Right cardiac atrium (tissue), 5 donors: ENCODE measurements at regions not wholly inside any gene's neighbourhood (a gene's known extent, or its start where the extent isn't known, plus 50 kb on each side); places are given as distances from the start of the nearest gene placed in this dataset.

Experiments used
- ATAC-seq, 2 donors: fragments of 200-7000 bp; cut with Tn5 transposase; one replicate each; pipeline versions ENCODE4 v1.8.0 to v1.9.1; 2020; ENCODE audit warnings: moderate library complexity in 2 of 2, mild to moderate bottlenecking in 1 of 2
- DNase-seq, 3 donors: peaks; one replicate each; pipeline ENCODE4 v3.0.0-alpha.2; 2020
- H3K27ac ChIP-seq: one replicate; pipeline ENCODE4 v1.5.1; 2013; ENCODE audit warnings: mild to moderate bottlenecking, low read length, control low read depth, moderate library complexity
- H3K27me3 ChIP-seq: one replicate; pipeline ENCODE4 v1.6.1; 2013; ENCODE audit not compliant: control insufficient read depth, insufficient read depth
- H3K4me1 ChIP-seq: one replicate; pipeline ENCODE4 v1.6.1; 2013; ENCODE audit warnings: low read length; ENCODE audit not compliant: control insufficient read depth, insufficient read depth
- H3K4me3 ChIP-seq: one replicate; pipeline ENCODE4 v1.5.1; 2013; ENCODE audit warnings: low read length, control low read depth
- H3K9me3 ChIP-seq: one replicate; pipeline ENCODE4 v1.6.1; 2013; ENCODE audit warnings: low read length; ENCODE audit not compliant: control insufficient read depth
- WGBS: extraction: QIAGEN DNeasy Blood & Tissue Kit; methylation state at CpG from one replicate; pipeline ENCODE4 v1.1.7; 2013; 5-methylcytosine and 5-hydroxymethylcytosine counted together
- intact Hi-C, 4 donors: fragments of 100-400 bp; cut with DNase I; formaldehyde crosslinking; loops; one replicate each; pipeline versions ENCODE4 v1.11.0 to v1.14.0; 2022 to 2023
- donor health status: healthy with polysubstance abuse.
- donor health status: DM: no; HTN: yes; CAD: no.
- donor health status: DM: no; HTN: no; CAD: no.
- donor health status: DM: no; HTN: yes; CAD: no; lungs with severe emphysema.
- donor health status: DM: yes; HTN: yes; CAD: no.

GRCh38 chr9:27711241-27711640, 138.0 kb upstream of the C9orf72 start:
- no peak for DNase-seq
- Histone ChIP-seq H3K27me3 (no peaks in the 10 kb centered on the region), H3K4me1 (no peaks in the 10 kb centered on the region), H3K4me3 (no peak overlapping the region), H3K9me3 (no peaks in the 10 kb centered on the region), H3K27ac (no peak overlapping the region)
- intact Hi-C loops = no loop called here
- 85% methylated on average over 2 of the region's 2 CpGs for WGBS
- no peak for ATAC-seq

GRCh38 chr9:27712806-27713205, 139.5 kb upstream of the C9orf72 start:
- Histone ChIP-seq H3K27me3 (no peaks in the 10 kb centered on the region), H3K27ac (no peak overlapping the region), H3K4me3 (no peak overlapping the region), H3K4me1 (no peaks in the 10 kb centered on the region), H3K9me3 (no peaks in the 10 kb centered on the region)
- no peak for ATAC-seq
- WGBS = 44% methylated on average over 7 of the region's 7 CpGs
- DNase-seq = no peak
- intact Hi-C loops = no loop called here

GRCh38 chr9:27714388-27714787, 141.1 kb upstream of the C9orf72 start:
- Histone ChIP-seq H3K27me3 (no peaks in the 10 kb centered on the region), H3K4me1 (no peaks in the 10 kb centered on the region), H3K4me3 (no peak overlapping the region), H3K27ac (no peak overlapping the region), H3K9me3 (no peaks in the 10 kb centered on the region)
- ATAC-seq = no peak
- intact Hi-C loops = no loop called here
- no peak for DNase-seq
- WGBS = 60% methylated on average over 1 of the region's 1 CpG

GRCh38 chr9:27715651-27716050, 142.4 kb upstream of the C9orf72 start:
- Histone ChIP-seq H3K27me3 (no peaks in the 10 kb centered on the region), H3K4me1 (no peaks in the 10 kb centered on the region), H3K27ac (no peak overlapping the region), H3K9me3 (no peaks in the 10 kb centered on the region), H3K4me3 (no peak overlapping the region)
- ATAC-seq (no peak), DNase-seq (no peak)
- intact Hi-C loops = no loop called here
- 57% methylated on average over 2 of the region's 2 CpGs for WGBS

GRCh38 chr9:27717991-27718390, 144.7 kb upstream of the C9orf72 start:
- H3K27me3 ChIP-seq = no peaks in the 10 kb centered on the region
- 63% methylated on average over 2 of the region's 2 CpGs for WGBS
- no peak for ATAC-seq

GRCh38 chr9:27719711-27720110, 146.4 kb upstream of the C9orf72 start:
- Histone ChIP-seq H3K27me3 (no peaks in the 10 kb centered on the region), H3K27ac (no peak overlapping the region), H3K9me3 (no peaks in the 10 kb centered on the region), H3K4me3 (no peak overlapping the region), H3K4me1 (no peaks in the 10 kb centered on the region)
- ATAC-seq (no peak), DNase-seq (no peak)
- intact Hi-C loops = no loop called here
- 84% methylated on average over 2 of the region's 2 CpGs for WGBS

More at GRCh38 chr9:27717991-27718390, 144.7 kb upstream of the C9orf72 start:
- intact Hi-C loops = no loop called here
- no peak overlapping the region for H3K27ac ChIP-seq
- DNase-seq = no peak
- H3K4me3 ChIP-seq = no peak overlapping the region
- H3K4me1 ChIP-seq = no peaks in the 10 kb centered on the region
- no peaks in the 10 kb centered on the region for H3K9me3 ChIP-seq

- H3K27me3 ChIP-seq = no peaks in the 10 kb centered on the region
- no peaks in the 10 kb centered on the region for H3K9me3 ChIP-seq
- DNase-seq (no peak), ATAC-seq (no peak)
- no peak overlapping the region for H3K27ac ChIP-seq
- no peaks in the 10 kb centered on the region for H3K4me1 ChIP-seq
- intact Hi-C loops = no loop called here
- H3K4me3 ChIP-seq = no peak overlapping the region
Observed at GRCh38 chr9:27722866-27723265, 149.6 kb upstream of the C9orf72 start.

GRCh38 chr9:27726244-27727081, 153.2 kb upstream of the C9orf72 start:
- Histone ChIP-seq H3K27me3 (no peaks in the 10 kb centered on the region), H3K9me3 (no peaks in the 10 kb centered on the region), H3K27ac (no peak overlapping the region), H3K4me3 (no peak overlapping the region), H3K4me1 (no peaks in the 10 kb centered on the region)
- ATAC-seq (peak; percentile 64 to 68), DNase-seq (peak; percentile 42 to 62 (median 56))
- intact Hi-C loops = loop anchor here in 2 of 4 donors (5.0 kb wide), 2 partner anchors 341 to 346 kb away; no protein-coding TSS in a partner anchor
- WGBS = 3% methylated on average over 4 of the region's 4 CpGs

- Histone ChIP-seq H3K27me3 (no peaks in the 10 kb centered on the region), H3K4me3 (no peak overlapping the region), H3K9me3 (no peaks in the 10 kb centered on the region), H3K4me1 (no peaks in the 10 kb centered on the region), H3K27ac (no peak overlapping the region)
- WGBS = 95% methylated on average over 1 of the region's 1 CpG
- intact Hi-C loops = no loop called here
- ATAC-seq (no peak), DNase-seq (no peak)
Observed at GRCh38 chr9:27732494-27732893, 159.2 kb upstream of the C9orf72 start.

GRCh38 chr9:27743490-27743889, 170.2 kb upstream of the C9orf72 start:
- 69% methylated on average over 1 of the region's 1 CpG for WGBS
- no peaks in the 10 kb centered on the region for H3K9me3 ChIP-seq
- DNase-seq (no peak), ATAC-seq (no peak)
- no peak overlapping the region for H3K4me3 ChIP-seq
- intact Hi-C loops = no loop called here
- H3K27ac ChIP-seq = no peak overlapping the region
- H3K4me1 ChIP-seq = no peaks in the 10 kb centered on the region
- peaks cover 2% of the 10 kb centered on the region for H3K27me3 ChIP-seq

GRCh38 chr9:27747450-27747849, 174.2 kb upstream of the C9orf72 start:
- no peaks in the 10 kb centered on the region for H3K9me3 ChIP-seq
- WGBS = 27% methylated on average over 1 of the region's 1 CpG
- no peaks in the 10 kb centered on the region for H3K4me1 ChIP-seq
- H3K27ac ChIP-seq = no peak overlapping the region
- H3K27me3 ChIP-seq = peaks cover 2% of the 10 kb centered on the region
- no peak for DNase-seq
- intact Hi-C loops = no loop called here
- no peak overlapping the region for H3K4me3 ChIP-seq
- ATAC-seq = no peak

GRCh38 chr9:27749838-27750237, 176.6 kb upstream of the C9orf72 start:
- intact Hi-C loops = no loop called here
- 55% methylated on average over 2 of the region's 2 CpGs for WGBS

More at GRCh38 chr9:27749838-27750237, 176.6 kb upstream of the C9orf72 start:
- ATAC-seq = no peak
- H3K4me3 ChIP-seq = no peak overlapping the region
- peaks cover 2% of the 10 kb centered on the region for H3K27me3 ChIP-seq
- no peaks in the 10 kb centered on the region for H3K9me3 ChIP-seq
- H3K27ac ChIP-seq = no peak overlapping the region
- no peak for DNase-seq
- no peaks in the 10 kb centered on the region for H3K4me1 ChIP-seq
